Prostate gland (tissue), 2 donors: ENCODE measurements at regions not wholly inside any gene's neighbourhood (a gene's known extent, or its start where the extent isn't known, plus 50 kb on each side); places are given as distances from the start of the nearest gene placed in this dataset.

Experiments used
- POLR2A ChIP-seq: fragments of 450-650 bp; IDR thresholded peaks from one replicate; pipeline ENCODE4 v1.6.1; 2016; ENCODE audit warnings: antibody characterized with exemption, mild to moderate bottlenecking
- POLR2AphosphoS5 ChIP-seq: sonication (generic); formaldehyde crosslinking; IDR thresholded peaks from one replicate; pipeline ENCODE4 v1.6.1; 2017; ENCODE audit warnings: antibody characterized with exemption
- TF ChIP-seq, protein P1 (sequence below), 4 experiments: fragments of 200-600 bp in 2 of 4; fragments of 450-650 bp in 2 of 4; sonication (generic) in 2 of 4; IDR thresholded peaks; 1 replicate in 3 of 4; 2 replicates in 1 of 4; pipeline ENCODE4 v1.5.1; 2016 to 2019; ENCODE audit warnings: antibody characterized with exemption in 4 of 4, mild to moderate bottlenecking in 2 of 4, moderate library complexity in 2 of 4

DNA sequence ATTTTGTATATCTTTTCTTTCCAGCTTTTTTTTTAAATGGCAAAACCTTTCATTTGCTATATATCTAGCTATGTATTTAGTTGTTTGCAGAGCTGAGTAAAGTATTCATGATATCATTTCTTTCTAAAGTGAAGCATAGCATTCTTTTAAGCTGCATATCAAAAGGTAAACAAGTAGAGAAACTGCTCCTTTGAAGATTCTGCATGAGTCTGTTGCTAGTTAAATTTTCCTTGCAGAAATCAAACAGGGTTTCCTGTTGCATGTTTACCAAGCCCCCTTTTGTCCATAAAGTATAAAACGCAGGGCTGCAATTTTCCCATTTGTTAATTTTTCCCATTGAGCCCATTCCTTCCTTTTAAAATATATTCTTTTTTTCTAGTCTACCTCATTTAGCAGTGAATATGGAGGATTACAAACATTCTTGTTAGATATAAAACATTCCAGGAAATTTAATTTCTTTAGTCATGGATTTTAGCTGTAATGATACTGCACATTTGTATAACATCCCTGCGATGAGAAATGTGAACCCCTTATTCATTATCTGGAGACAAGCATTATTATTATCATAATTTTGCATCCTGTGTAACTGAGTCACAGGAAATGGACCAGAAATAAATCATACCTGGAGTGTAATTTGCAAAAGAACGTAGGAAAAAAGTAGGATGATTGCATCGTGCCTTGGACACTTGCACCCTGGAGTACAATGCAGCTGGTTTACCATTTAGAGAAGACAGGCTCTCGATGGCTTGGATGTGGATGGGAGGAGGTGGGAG is 110.9 kb upstream of the ARGLU1 start:
- TF ChIP-seq, protein P1, sequence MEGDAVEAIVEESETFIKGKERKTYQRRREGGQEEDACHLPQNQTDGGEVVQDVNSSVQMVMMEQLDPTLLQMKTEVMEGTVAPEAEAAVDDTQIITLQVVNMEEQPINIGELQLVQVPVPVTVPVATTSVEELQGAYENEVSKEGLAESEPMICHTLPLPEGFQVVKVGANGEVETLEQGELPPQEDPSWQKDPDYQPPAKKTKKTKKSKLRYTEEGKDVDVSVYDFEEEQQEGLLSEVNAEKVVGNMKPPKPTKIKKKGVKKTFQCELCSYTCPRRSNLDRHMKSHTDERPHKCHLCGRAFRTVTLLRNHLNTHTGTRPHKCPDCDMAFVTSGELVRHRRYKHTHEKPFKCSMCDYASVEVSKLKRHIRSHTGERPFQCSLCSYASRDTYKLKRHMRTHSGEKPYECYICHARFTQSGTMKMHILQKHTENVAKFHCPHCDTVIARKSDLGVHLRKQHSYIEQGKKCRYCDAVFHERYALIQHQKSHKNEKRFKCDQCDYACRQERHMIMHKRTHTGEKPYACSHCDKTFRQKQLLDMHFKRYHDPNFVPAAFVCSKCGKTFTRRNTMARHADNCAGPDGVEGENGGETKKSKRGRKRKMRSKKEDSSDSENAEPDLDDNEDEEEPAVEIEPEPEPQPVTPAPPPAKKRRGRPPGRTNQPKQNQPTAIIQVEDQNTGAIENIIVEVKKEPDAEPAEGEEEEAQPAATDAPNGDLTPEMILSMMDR (IDR thresholded peaks at IDR 0.05), result no peak
- TF ChIP-seq POLR2A (no peak), POLR2AphosphoS5 (no peak)
